ENCODE measurements at regions not wholly inside any gene's neighbourhood (a gene's known extent, or its start where the extent isn't known, plus 50 kb on each side); places are given as distances from the start of the nearest gene placed in this dataset.

- no peak for TF ChIP-seq POLR2A (IDR thresholded peaks at IDR 0.05; ENCODE audit: low read length)
- no peak for TF ChIP-seq GATA1 (IDR thresholded peaks at IDR 0.05; ENCODE audit: low read depth, low read length)
Observed at GRCh38 chr10:118853916-118854315, 99.1 kb upstream of the CACUL1 start.

Measured in erythroblast (primary cell).